ENCODE measurements at regions not wholly inside any gene's neighbourhood (a gene's known extent, or its start where the extent isn't known, plus 50 kb on each side); places are given as distances from the start of the nearest gene placed in this dataset.

DNA sequence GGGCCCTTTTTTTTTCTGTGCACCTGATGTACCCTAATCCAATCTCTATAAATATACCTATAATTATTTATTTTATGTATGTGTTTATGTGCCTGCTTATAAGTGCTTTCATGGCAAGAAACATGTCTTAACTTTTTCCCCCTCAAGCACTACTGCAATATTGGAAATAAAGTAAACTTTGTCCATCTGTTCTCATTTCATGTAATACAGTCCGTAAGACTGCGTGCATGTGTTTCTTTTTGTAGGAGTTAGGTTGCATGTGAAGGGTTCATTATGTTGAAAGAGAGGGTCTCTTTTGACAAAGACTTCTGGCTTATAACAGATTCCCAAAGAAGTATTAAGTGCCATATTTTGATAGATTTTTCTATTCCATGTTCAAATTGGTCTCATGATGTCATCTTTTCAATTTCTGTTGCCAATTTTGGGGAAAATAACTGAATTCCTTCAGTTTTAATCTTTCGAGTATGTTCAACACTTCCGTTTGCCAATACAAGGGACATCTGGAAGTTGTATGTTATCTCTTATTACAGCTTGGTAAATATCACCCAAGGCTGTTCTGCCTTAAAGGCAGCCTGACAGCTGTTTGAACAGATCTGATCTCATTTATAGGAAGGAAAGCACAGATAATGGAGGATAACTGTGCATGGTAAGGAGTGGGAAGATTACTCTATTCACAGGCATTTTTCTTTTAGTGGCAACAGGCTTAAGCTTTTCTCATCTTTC lies 273.1 kb upstream of the SGO1 start:
- peaks cover 0 to 3% of the 10 kb centered on the region in 2 experiments; a peak in 2 of 4 replicates for H3K9me3 ChIP-seq (ENCODE audit: control insufficient read depth in 1 of 2, insufficient read depth in 1 of 2, low read depth in 1 of 2, low read length in 2 of 2)

More for the DNA sequence above, 273.1 kb upstream of the SGO1 start:
- Histone ChIP-seq H3K4me1 (ENCODE audit: control insufficient read depth in 1 of 2, insufficient read depth in 2 of 2, low read length in 2 of 2) (no peaks in the 10 kb centered on the region), H2AFZ (ENCODE audit: low read depth, low read length, poor library complexity, severe bottlenecking) (no peak overlapping the region), H4K20me1 (ENCODE audit: insufficient read depth) (no peaks in the 10 kb centered on the region), H3K4me2 (ENCODE audit: low read length) (no peak overlapping the region), H3K9me2 (ENCODE audit: insufficient read depth) (no peaks in the 10 kb centered on the region), H3K4me3 (replicated peaks in 1 of 2; ENCODE audit: low read depth in 1 of 2, low read length in 2 of 2) (no peak overlapping the region), H3K79me2 (ENCODE audit: insufficient read depth, low read length) (no peaks in the 10 kb centered on the region), H3K9ac (ENCODE audit: low read length) (no peak overlapping the region), H3K27ac (ENCODE audit: low read depth, low read length) (no peak overlapping the region), H3K27me3 (ENCODE audit: insufficient read depth, low read length) (no peaks in the 10 kb centered on the region), H3K36me3 (ENCODE audit: control insufficient read depth in 1 of 2, insufficient read depth in 2 of 2, low read length in 2 of 2) (no peaks in the 10 kb centered on the region)
- DNase-seq (ENCODE audit: low read depth, low spot score) (no peak), ATAC-seq (no peak)
- intact Hi-C loops (cut with micrococcal nuclease), result no loop called here
- TF ChIP-seq, protein P1, sequence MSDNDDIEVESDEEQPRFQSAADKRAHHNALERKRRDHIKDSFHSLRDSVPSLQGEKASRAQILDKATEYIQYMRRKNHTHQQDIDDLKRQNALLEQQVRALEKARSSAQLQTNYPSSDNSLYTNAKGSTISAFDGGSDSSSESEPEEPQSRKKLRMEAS (IDR thresholded peaks at IDR 0.05), result no peak
- no peak for TF ChIP-seq CBX3 (IDR thresholded peaks at IDR 0.05; ENCODE audit: low read depth)
- TF ChIP-seq, protein P2, sequence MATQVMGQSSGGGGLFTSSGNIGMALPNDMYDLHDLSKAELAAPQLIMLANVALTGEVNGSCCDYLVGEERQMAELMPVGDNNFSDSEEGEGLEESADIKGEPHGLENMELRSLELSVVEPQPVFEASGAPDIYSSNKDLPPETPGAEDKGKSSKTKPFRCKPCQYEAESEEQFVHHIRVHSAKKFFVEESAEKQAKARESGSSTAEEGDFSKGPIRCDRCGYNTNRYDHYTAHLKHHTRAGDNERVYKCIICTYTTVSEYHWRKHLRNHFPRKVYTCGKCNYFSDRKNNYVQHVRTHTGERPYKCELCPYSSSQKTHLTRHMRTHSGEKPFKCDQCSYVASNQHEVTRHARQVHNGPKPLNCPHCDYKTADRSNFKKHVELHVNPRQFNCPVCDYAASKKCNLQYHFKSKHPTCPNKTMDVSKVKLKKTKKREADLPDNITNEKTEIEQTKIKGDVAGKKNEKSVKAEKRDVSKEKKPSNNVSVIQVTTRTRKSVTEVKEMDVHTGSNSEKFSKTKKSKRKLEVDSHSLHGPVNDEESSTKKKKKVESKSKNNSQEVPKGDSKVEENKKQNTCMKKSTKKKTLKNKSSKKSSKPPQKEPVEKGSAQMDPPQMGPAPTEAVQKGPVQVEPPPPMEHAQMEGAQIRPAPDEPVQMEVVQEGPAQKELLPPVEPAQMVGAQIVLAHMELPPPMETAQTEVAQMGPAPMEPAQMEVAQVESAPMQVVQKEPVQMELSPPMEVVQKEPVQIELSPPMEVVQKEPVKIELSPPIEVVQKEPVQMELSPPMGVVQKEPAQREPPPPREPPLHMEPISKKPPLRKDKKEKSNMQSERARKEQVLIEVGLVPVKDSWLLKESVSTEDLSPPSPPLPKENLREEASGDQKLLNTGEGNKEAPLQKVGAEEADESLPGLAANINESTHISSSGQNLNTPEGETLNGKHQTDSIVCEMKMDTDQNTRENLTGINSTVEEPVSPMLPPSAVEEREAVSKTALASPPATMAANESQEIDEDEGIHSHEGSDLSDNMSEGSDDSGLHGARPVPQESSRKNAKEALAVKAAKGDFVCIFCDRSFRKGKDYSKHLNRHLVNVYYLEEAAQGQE (IDR thresholded peaks at IDR 0.05; ENCODE audit: low read depth), result no peak
- ChIA-PET CTCF (no interaction called here), POLR2A (no interaction called here), RAD21 (ENCODE audit: low non-redundant PET in 1 of 2, low total read pairs in 2 of 2, uncharacterized antibody in 2 of 2, unreplicated experiment in 2 of 2) (no interaction called here)
- no TSS peak for BruUV-seq (replicated peaks)

Measured in HCT116 (cell line).